ENCODE measurements at regions not wholly inside any gene's neighbourhood (a gene's known extent, or its start where the extent isn't known, plus 50 kb on each side); places are given as distances from the start of the nearest gene placed in this dataset.

- no peak for TF ChIP-seq POLR2AphosphoS5 (IDR thresholded peaks at IDR 0.05)
- TF ChIP-seq POLR2A (IDR thresholded peaks at IDR 0.05): no peak
- TF ChIP-seq CTCF (IDR thresholded peaks at IDR 0.05): no peak
- TF ChIP-seq EP300 (IDR thresholded peaks at IDR 0.05): no peak
- Histone ChIP-seq H3K4me1 (no peaks in the 10 kb centered on the region), H3K9me3 (no peaks in the 10 kb centered on the region), H3K27ac (no peak overlapping the region), H3K4me3 (no peak overlapping the region), H3K27me3 (no peaks in the 10 kb centered on the region), H3K36me3 (no peaks in the 10 kb centered on the region)
- intact Hi-C loops (cut with DNase I): no loop called here
- WGBS, 2 donors: 52 to 59% methylated on average over 1 of the region's 1 CpG
- no peak for DNase-seq
Observed at GRCh38 chr9:28628031-28628430, 1054.8 kb upstream of the C9orf72 start.

GRCh38 chr9:28648723-28649122, 1075.4 kb upstream of the C9orf72 start:
- Histone ChIP-seq H3K36me3 (no peaks in the 10 kb centered on the region), H3K9me3 (no peaks in the 10 kb centered on the region), H3K27me3 (no peaks in the 10 kb centered on the region), H3K27ac (no peak overlapping the region), H3K4me1 (no peaks in the 10 kb centered on the region), H3K4me3 (no peak overlapping the region)
- DNase-seq: no peak
- intact Hi-C loops (cut with DNase I): no loop called here
- 88 to 93% methylated on average over 3 of the region's 3 CpGs for WGBS, 2 donors
- TF ChIP-seq CTCF (IDR thresholded peaks at IDR 0.05) (no peak), EP300 (IDR thresholded peaks at IDR 0.05) (no peak), POLR2A (IDR thresholded peaks at IDR 0.05) (no peak), POLR2AphosphoS5 (IDR thresholded peaks at IDR 0.05) (no peak)

GRCh38 chr9:28650327-28650726, 1077.0 kb upstream of the C9orf72 start:
- Histone ChIP-seq H3K4me1 (no peaks in the 10 kb centered on the region), H3K27ac (no peak overlapping the region), H3K9me3 (no peaks in the 10 kb centered on the region), H3K4me3 (no peak overlapping the region), H3K27me3 (no peaks in the 10 kb centered on the region), H3K36me3 (no peaks in the 10 kb centered on the region)
- 30 to 34% methylated on average over 4 of the region's 4 CpGs for WGBS, 2 donors
- DNase-seq: no peak
- no peak for TF ChIP-seq CTCF (IDR thresholded peaks at IDR 0.05)
- TF ChIP-seq EP300 (IDR thresholded peaks at IDR 0.05): no peak
- no peak for TF ChIP-seq POLR2A (IDR thresholded peaks at IDR 0.05)
- TF ChIP-seq POLR2AphosphoS5 (IDR thresholded peaks at IDR 0.05): no peak
- intact Hi-C loops (cut with DNase I): no loop called here

- intact Hi-C loops (cut with DNase I): no loop called here
- H3K27ac ChIP-seq: no peak overlapping the region
- TF ChIP-seq CTCF (IDR thresholded peaks at IDR 0.05) (no peak), EP300 (IDR thresholded peaks at IDR 0.05) (no peak), POLR2AphosphoS5 (IDR thresholded peaks at IDR 0.05) (no peak), POLR2A (IDR thresholded peaks at IDR 0.05) (no peak)
- no peaks in the 10 kb centered on the region for H3K9me3 ChIP-seq
- H3K27me3 ChIP-seq: no peaks in the 10 kb centered on the region
- WGBS, 2 donors: 83 to 86% methylated on average over 5 of the region's 5 CpGs
- no peak overlapping the region for H3K4me3 ChIP-seq
- H3K36me3 ChIP-seq: no peaks in the 10 kb centered on the region
- H3K4me1 ChIP-seq: no peaks in the 10 kb centered on the region
- DNase-seq: no peak
Observed at GRCh38 chr9:28651050-28651722, 1077.9 kb upstream of the C9orf72 start.

GRCh38 chr9:28653216-28653615, 1079.9 kb upstream of the C9orf72 start:
- no peak for TF ChIP-seq CTCF (IDR thresholded peaks at IDR 0.05)
- 91% methylated on average over 1 of the region's 1 CpG for WGBS, 2 donors
- intact Hi-C loops (cut with DNase I): no loop called here

More at GRCh38 chr9:28653216-28653615, 1079.9 kb upstream of the C9orf72 start:
- DNase-seq: no peak
- Histone ChIP-seq H3K9me3 (no peaks in the 10 kb centered on the region), H3K4me3 (no peak overlapping the region), H3K27me3 (no peaks in the 10 kb centered on the region), H3K27ac (no peak overlapping the region), H3K4me1 (no peaks in the 10 kb centered on the region), H3K36me3 (no peaks in the 10 kb centered on the region)

Measured in sigmoid colon (tissue), 6 donors.